ENCODE measurements at regions not wholly inside any gene's neighbourhood (a gene's known extent, or its start where the extent isn't known, plus 50 kb on each side); places are given as distances from the start of the nearest gene placed in this dataset.
A peak's percentile ranks its signal among the peaks of the same experiment; 100 is the strongest.

DNA sequence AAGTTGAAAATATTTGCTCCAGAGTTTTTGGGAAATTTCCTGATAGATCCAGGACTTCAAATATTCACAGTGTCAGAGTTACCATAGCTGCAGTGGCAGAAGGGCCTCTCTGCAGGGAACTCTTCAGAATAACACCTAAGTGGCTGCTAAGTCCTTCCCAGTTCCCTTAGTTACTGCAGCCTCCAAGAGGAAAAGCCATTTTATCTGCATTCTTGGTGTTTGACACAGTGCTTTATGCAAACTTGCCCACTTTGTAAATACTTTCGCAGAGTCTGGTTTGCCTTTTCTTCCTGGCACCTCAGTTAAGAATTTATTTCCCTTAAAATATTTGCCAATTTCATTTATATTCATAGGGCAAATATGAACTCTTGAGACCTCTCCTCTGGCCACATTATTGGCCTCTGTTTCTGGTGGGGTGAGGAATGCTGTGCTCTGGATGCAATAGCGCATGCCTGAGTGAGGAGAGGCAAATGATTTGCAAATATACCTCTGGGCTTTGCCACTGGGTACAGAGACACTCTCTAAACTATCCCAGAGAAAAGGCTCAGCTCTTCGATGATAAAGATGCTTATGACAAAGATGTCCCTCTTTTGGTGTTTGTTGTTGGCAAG lies 566.3 kb upstream of the NR3C2 start:
- H3K4me3 Mint-ChIP-seq (ENCODE audit: unreplicated experiment) = no peak overlapping the region
- H3K27ac Mint-ChIP-seq (ENCODE audit: low read depth, unreplicated experiment) = no peak overlapping the region
- TF ChIP-seq, protein P1, sequence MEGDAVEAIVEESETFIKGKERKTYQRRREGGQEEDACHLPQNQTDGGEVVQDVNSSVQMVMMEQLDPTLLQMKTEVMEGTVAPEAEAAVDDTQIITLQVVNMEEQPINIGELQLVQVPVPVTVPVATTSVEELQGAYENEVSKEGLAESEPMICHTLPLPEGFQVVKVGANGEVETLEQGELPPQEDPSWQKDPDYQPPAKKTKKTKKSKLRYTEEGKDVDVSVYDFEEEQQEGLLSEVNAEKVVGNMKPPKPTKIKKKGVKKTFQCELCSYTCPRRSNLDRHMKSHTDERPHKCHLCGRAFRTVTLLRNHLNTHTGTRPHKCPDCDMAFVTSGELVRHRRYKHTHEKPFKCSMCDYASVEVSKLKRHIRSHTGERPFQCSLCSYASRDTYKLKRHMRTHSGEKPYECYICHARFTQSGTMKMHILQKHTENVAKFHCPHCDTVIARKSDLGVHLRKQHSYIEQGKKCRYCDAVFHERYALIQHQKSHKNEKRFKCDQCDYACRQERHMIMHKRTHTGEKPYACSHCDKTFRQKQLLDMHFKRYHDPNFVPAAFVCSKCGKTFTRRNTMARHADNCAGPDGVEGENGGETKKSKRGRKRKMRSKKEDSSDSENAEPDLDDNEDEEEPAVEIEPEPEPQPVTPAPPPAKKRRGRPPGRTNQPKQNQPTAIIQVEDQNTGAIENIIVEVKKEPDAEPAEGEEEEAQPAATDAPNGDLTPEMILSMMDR (IDR thresholded peaks at IDR 0.05; ENCODE audit: unreplicated experiment) = no peak
- ChIA-PET CTCF (interaction anchor here (0.7 kb wide), 1 partner anchor 715 kb away, joined by 3 read pairs; no protein-coding TSS in a partner anchor), POLR2A (interaction anchor here (0.7 kb wide), 1 partner anchor 40 kb away, joined by 3 read pairs; no protein-coding TSS in a partner anchor)
- no peaks in the 10 kb centered on the region for H3K4me1 Mint-ChIP-seq (ENCODE audit: insufficient read depth, unreplicated experiment)
- no peaks in the 10 kb centered on the region for H3K27me3 Mint-ChIP-seq (ENCODE audit: insufficient read depth, unreplicated experiment)
- intact Hi-C loops (cut with micrococcal nuclease) = no loop called here
- H3K36me3 Mint-ChIP-seq (ENCODE audit: insufficient read depth, unreplicated experiment) = no peaks in the 10 kb centered on the region
- DNase-seq (ENCODE audit: unreplicated experiment) = no peak
- BruUV-seq (replicated peaks) = no TSS peak
- peaks cover 11% of the 10 kb centered on the region for H3K9me3 Mint-ChIP-seq (ENCODE audit: unreplicated experiment)

DNA sequence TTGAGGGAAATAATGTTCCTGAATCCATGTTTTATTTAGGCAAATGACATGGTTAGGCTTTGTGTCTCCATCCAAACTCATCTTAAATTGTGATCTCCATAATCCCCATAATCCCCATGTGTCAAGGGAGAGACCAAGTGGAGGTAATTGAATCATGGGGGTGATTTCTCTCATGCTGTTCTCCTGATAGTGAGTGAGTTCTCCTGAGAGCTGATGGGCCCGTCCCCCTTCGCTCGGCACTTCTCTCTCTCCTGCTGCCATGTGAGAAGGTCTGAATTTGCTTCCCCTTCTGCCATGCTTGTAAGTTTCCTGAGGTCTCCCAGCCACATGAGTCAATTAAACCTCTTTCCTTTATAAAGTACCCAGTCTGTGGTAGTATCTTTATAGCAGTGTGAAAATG lies 563.0 kb upstream of the NR3C2 start:
- intact Hi-C loops (cut with micrococcal nuclease) = no loop called here
- Mint-ChIP-seq H3K27ac (ENCODE audit: low read depth, unreplicated experiment) (no peak overlapping the region), H3K9me3 (ENCODE audit: unreplicated experiment) (peaks cover under 1% of the 10 kb centered on the region), H3K4me1 (ENCODE audit: insufficient read depth, unreplicated experiment) (no peaks in the 10 kb centered on the region), H3K36me3 (ENCODE audit: insufficient read depth, unreplicated experiment) (no peaks in the 10 kb centered on the region), H3K27me3 (ENCODE audit: insufficient read depth, unreplicated experiment) (no peaks in the 10 kb centered on the region), H3K4me3 (ENCODE audit: unreplicated experiment) (no peak overlapping the region)
- TF ChIP-seq, protein P1 (IDR thresholded peaks at IDR 0.05; ENCODE audit: unreplicated experiment) = no peak
- no peak for DNase-seq (ENCODE audit: unreplicated experiment)
- ChIA-PET CTCF (no interaction called here), POLR2A (interaction anchor here (0.8 kb wide), 1 partner anchor 99 kb away, joined by 4 read pairs; no protein-coding TSS in a partner anchor)
- no TSS peak for BruUV-seq (replicated peaks)

- POLR2A ChIA-PET = no interaction called here
- H3K4me1 Mint-ChIP-seq (ENCODE audit: insufficient read depth, unreplicated experiment) = no peaks in the 10 kb centered on the region
- no peak overlapping the region for H3K27ac Mint-ChIP-seq (ENCODE audit: low read depth, unreplicated experiment)
- no peaks in the 10 kb centered on the region for H3K27me3 Mint-ChIP-seq (ENCODE audit: insufficient read depth, unreplicated experiment)
- TF ChIP-seq, protein P1 (IDR thresholded peaks at IDR 0.05; ENCODE audit: unreplicated experiment) = no peak
- H3K4me3 Mint-ChIP-seq (ENCODE audit: unreplicated experiment) = no peak overlapping the region
- intact Hi-C loops (cut with micrococcal nuclease) = loop anchor here (5.0 kb wide), 1 partner anchor 262 kb away; no protein-coding TSS in a partner anchor
- H3K36me3 Mint-ChIP-seq (ENCODE audit: insufficient read depth, unreplicated experiment) = no peaks in the 10 kb centered on the region
- CTCF ChIA-PET = no interaction called here
- DNase-seq (ENCODE audit: unreplicated experiment) = no peak
- no TSS peak for BruUV-seq (replicated peaks)
- H3K9me3 Mint-ChIP-seq (ENCODE audit: unreplicated experiment) = no peaks in the 10 kb centered on the region
Observed at GRCh38 chr4:148999924-149000323, 557.7 kb upstream of the NR3C2 start.

DNA sequence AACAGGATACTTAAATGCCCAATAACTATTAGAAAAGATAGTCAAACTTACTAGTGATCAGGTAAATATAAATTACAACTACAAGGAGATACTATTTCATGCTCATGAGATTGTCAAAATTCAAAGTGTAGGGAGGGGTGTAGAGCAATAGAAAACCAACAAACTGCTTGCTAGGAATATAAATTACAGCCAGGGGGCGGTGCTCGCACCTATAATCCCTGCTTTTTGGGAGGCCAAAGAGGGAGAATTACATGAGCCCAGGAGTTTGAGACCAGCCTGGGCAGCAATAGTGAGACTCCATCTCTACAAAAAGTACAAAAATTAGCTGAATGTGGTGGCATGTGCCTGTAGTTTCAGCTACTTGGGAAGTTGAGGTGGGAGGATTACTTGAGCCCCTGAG lies 556.5 kb upstream of the NR3C2 start:
- Mint-ChIP-seq H3K4me3 (ENCODE audit: unreplicated experiment) (no peak overlapping the region), H3K27ac (ENCODE audit: low read depth, unreplicated experiment) (no peak overlapping the region), H3K27me3 (ENCODE audit: insufficient read depth, unreplicated experiment) (no peaks in the 10 kb centered on the region), H3K36me3 (ENCODE audit: insufficient read depth, unreplicated experiment) (no peaks in the 10 kb centered on the region), H3K9me3 (ENCODE audit: unreplicated experiment) (no peaks in the 10 kb centered on the region), H3K4me1 (ENCODE audit: insufficient read depth, unreplicated experiment) (no peaks in the 10 kb centered on the region)
- intact Hi-C loops (cut with micrococcal nuclease) = no loop called here
- TF ChIP-seq, protein P1 (IDR thresholded peaks at IDR 0.05; ENCODE audit: unreplicated experiment) = peak; percentile 19
- ChIA-PET CTCF (no interaction called here), POLR2A (no interaction called here)
- no TSS peak for BruUV-seq (replicated peaks)
- DNase-seq (ENCODE audit: unreplicated experiment) = peak; percentile 33
